ENCODE measurements at regions not wholly inside any gene's neighbourhood (a gene's known extent, or its start where the extent isn't known, plus 50 kb on each side); places are given as distances from the start of the nearest gene placed in this dataset.

- TF ChIP-seq CTCF (IDR thresholded peaks at IDR 0.05; ENCODE audit: insufficient read depth, low read depth, low read length): no peak
- no peak for DNase-seq (ENCODE audit: low read depth)
- no peak overlapping the region for H3K4me3 ChIP-seq (ENCODE audit: low read depth, low read length)
Measured at GRCh38 chr3:191543897-191544296, 82.9 kb downstream of the PYDC2 start.

DNA sequence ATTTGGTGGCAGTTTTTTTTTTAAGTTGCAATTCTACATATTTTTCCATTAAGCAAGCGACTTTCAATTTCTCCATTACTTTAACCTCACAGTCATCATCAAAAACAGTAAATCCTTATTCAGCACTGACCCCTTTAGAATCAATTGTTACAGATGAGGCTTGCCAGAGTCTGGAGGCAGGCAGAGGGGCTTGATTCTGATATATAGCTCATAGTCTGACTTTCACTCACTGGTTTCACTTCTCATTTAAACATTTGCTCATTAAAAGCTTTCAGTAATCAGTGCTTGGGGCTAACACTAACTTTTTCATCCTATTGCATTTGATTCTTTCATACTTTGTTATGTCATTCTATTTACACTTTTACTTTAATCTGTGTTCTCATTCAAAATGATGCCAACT lies 88.4 kb downstream of the PYDC2 start:
- no peak overlapping the region for H3K4me3 ChIP-seq (ENCODE audit: low read depth, low read length)
- no peak for DNase-seq (ENCODE audit: low read depth)
- no peak for TF ChIP-seq CTCF (IDR thresholded peaks at IDR 0.05; ENCODE audit: insufficient read depth, low read depth, low read length)

GRCh38 chr3:191555037-191555436 lies 94.1 kb downstream of the PYDC2 start:
- H3K4me3 ChIP-seq (ENCODE audit: low read depth, low read length): no peak overlapping the region
- no peak for TF ChIP-seq CTCF (IDR thresholded peaks at IDR 0.05; ENCODE audit: insufficient read depth, low read depth, low read length)
- no peak for DNase-seq (ENCODE audit: low read depth)

DNA sequence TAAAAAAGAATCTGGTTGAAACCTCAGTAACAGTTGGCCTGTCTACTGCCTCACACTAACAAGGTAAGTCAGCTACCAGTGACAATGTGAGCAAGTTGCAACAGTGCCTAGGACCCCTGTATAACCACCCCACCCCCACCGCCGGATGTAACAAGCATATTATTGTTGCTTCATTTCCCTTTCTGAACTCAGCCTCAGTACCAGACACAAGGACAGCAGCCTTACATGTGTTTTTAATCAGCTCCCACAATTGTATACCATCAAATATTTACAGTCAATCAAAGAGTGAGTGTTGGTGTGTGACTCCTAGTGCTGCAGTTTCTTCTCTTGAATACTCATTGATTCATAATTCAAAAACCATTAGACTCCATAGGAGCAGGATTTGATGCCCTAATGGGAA lies 96.4 kb downstream of the PYDC2 start:
- H3K4me3 ChIP-seq (ENCODE audit: low read depth, low read length): no peak overlapping the region
- no peak for TF ChIP-seq CTCF (IDR thresholded peaks at IDR 0.05; ENCODE audit: insufficient read depth, low read depth, low read length)
- DNase-seq (ENCODE audit: low read depth): no peak

DNA sequence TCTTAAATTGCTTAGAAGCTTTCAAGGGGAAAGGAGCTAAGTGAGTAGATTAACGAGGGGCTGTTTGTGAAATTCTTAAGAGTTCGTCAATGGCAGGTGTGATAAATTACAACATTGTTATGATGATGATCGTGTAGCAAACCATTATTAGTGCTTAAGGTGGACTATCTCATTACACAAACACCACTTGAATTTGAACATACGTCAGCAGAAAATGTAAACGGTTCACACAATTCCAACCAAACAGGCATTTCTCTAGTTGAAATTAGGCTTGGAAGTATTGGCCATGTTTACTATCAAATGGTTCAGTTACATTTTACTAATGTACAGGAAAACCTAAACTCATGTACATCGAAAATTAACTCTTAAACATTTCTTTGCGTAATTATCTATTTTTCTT lies 102.8 kb downstream of the PYDC2 start:
- TF ChIP-seq CTCF (IDR thresholded peaks at IDR 0.05; ENCODE audit: insufficient read depth, low read depth, low read length): no peak
- no peak for DNase-seq (ENCODE audit: low read depth)
- no peak overlapping the region for H3K4me3 ChIP-seq (ENCODE audit: low read depth, low read length)

- TF ChIP-seq CTCF (IDR thresholded peaks at IDR 0.05; ENCODE audit: insufficient read depth, low read depth, low read length): no peak
- no peak for DNase-seq (ENCODE audit: low read depth)
- H3K4me3 ChIP-seq (ENCODE audit: low read depth, low read length): no peak overlapping the region
Measured at GRCh38 chr3:191566469-191566868, 105.5 kb downstream of the PYDC2 start.

DNA sequence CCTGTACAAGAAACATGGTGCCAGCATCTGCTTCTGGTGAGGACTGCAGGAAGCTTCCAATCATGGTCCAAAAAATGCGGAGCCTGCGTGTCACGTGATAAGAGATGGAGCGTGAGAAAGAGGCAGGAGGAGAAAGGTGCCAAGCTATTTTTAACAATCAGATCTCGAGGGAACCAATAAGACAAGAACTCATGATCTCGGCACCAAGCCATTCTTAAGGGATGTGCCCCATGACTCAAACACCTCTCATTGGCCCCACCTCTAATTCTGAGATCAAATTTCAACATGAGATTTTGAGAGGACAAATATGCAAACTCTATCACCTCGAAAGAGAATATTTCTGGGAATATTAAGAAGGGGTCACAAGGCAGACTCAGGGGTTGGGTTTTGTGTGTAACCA lies 107.2 kb downstream of the PYDC2 start:
- H3K4me3 ChIP-seq (ENCODE audit: low read depth, low read length): no peak overlapping the region
- no peak for DNase-seq (ENCODE audit: low read depth)
- TF ChIP-seq CTCF (IDR thresholded peaks at IDR 0.05; ENCODE audit: insufficient read depth, low read depth, low read length): no peak
